HG03521 (cell line): ENCODE measurements at regions not wholly inside any gene's neighbourhood (a gene's known extent, or its start where the extent isn't known, plus 50 kb on each side); places are given as distances from the start of the nearest gene placed in this dataset.

Experiments
- ATAC-seq: cut with Tn5 transposase; IDR thresholded peaks from one replicate; pipeline ENCODE4 v1.9.1; 2021; ENCODE audit warnings: mild to moderate bottlenecking, moderate library complexity; ENCODE audit not compliant: unreplicated experiment

GRCh38 chr3:153596401-153596800, 434.4 kb downstream of the RAP2B start:
- no peak for ATAC-seq

GRCh38 chr3:153599685-153600084, 437.7 kb downstream of the RAP2B start:
- ATAC-seq: no peak

GRCh38 chr3:153600896-153601295, 438.9 kb downstream of the RAP2B start:
- ATAC-seq: no peak

GRCh38 chr3:153601374-153601853, 439.4 kb downstream of the RAP2B start:
- no peak for ATAC-seq

- ATAC-seq: no peak
These were observed 440.8 kb downstream of the RAP2B start for GRCh38 chr3:153602801-153603200.

GRCh38 chr3:153614140-153614539, 452.1 kb downstream of the RAP2B start:
- no peak for ATAC-seq

- ATAC-seq: no peak
These were observed 452.5 kb downstream of the RAP2B start for GRCh38 chr3:153614563-153614962.

- no peak for ATAC-seq
These were observed 453.8 kb downstream of the RAP2B start for GRCh38 chr3:153615863-153616262.

GRCh38 chr3:153617463-153617862, 455.4 kb downstream of the RAP2B start:
- ATAC-seq: no peak

GRCh38 chr3:153618176-153618575, 456.1 kb downstream of the RAP2B start:
- no peak for ATAC-seq

- ATAC-seq: no peak
These were observed 457.2 kb downstream of the RAP2B start for GRCh38 chr3:153619268-153619667.

- peak; percentile 94 for ATAC-seq
These were observed 459.9 kb downstream of the RAP2B start for GRCh38 chr3:153621953-153622352.

GRCh38 chr3:153623834-153624233, 461.8 kb downstream of the RAP2B start:
- ATAC-seq: no peak

- ATAC-seq: no peak
These were observed 462.4 kb downstream of the RAP2B start for GRCh38 chr3:153624310-153625030.

GRCh38 chr3:153625506-153625905, 463.5 kb downstream of the RAP2B start:
- no peak for ATAC-seq

- no peak for ATAC-seq
These were observed 464.1 kb downstream of the RAP2B start for GRCh38 chr3:153626158-153626557.

GRCh38 chr3:153628591-153628990, 466.6 kb downstream of the RAP2B start:
- ATAC-seq: no peak

- ATAC-seq: no peak
These were observed 467.1 kb downstream of the RAP2B start for GRCh38 chr3:153629148-153629547.

- ATAC-seq: no peak
These were observed 469.1 kb downstream of the RAP2B start for GRCh38 chr3:153631102-153631501.

GRCh38 chr3:153631664-153632063, 469.6 kb downstream of the RAP2B start:
- ATAC-seq: no peak

GRCh38 chr3:153633407-153633806, 471.4 kb downstream of the RAP2B start:
- ATAC-seq: no peak

- no peak for ATAC-seq
These were observed 472.7 kb downstream of the RAP2B start for GRCh38 chr3:153634683-153635082.

GRCh38 chr3:153639631-153640030, 477.6 kb downstream of the RAP2B start:
- no peak for ATAC-seq
